OCI-LY7 (cell line): ENCODE measurements at regions not wholly inside any gene's neighbourhood (a gene's known extent, or its start where the extent isn't known, plus 50 kb on each side); places are given as distances from the start of the nearest gene placed in this dataset.

Source experiments
- BruUV-seq: library from RNA; stranded (reverse); fragments of 400-500 nt; replicated peaks from 2 replicates; lab custom pipeline; 2021; lab: Mats Ljungman, UMichigan
- CTCF ChIA-PET: fragments of 300-600 bp; sonication (Branson Sonifier 250); formaldehyde crosslinking; loops from one replicate; lab custom pipeline; 2022; ENCODE audit warnings: antibody characterized with exemption; ENCODE audit not compliant: unreplicated experiment; lab: Charles Lee
- POLR2A ChIA-PET: fragments of 300-600 bp; sonication (Branson Sonifier 250); formaldehyde crosslinking; loops from one replicate; lab custom pipeline; 2022; ENCODE audit warnings: antibody characterized with exemption; lab: Charles Lee
- DNase-seq: peaks from one replicate; pipeline ENCODE4 v3.0.0-alpha.2; 2015; ENCODE audit warnings: low spot score
- H2AFZ ChIP-seq: fragments of 200-600 bp; sonication (generic), shearing (Covaris generic); 2 replicates; pipeline ENCODE4 v1.6.1; 2014; ENCODE audit warnings: mild to moderate bottlenecking, antibody characterized with exemption, low read length, moderate library complexity
- H3K27ac ChIP-seq: fragments of 200-600 bp; sonication (generic); 2 replicates; pipeline ENCODE4 v1.5.1; 2014; ENCODE audit warnings: mixed run types, low read depth, mild to moderate bottlenecking, moderate library complexity, low read length, inconsistent platforms; ENCODE audit not compliant: poor library complexity, severe bottlenecking
- H3K36me3 ChIP-seq: fragments of 200-600 bp; sonication (generic); 2 replicates; pipeline ENCODE4 v1.6.1; 2014; ENCODE audit warnings: mild to moderate bottlenecking, antibody characterized with exemption, low read length, moderate library complexity, mixed read lengths; ENCODE audit not compliant: insufficient read depth
- H3K4me1 ChIP-seq: fragments of 200-600 bp; sonication (generic); 2 replicates; pipeline ENCODE4 v1.5.1; 2014; ENCODE audit warnings: mild to moderate bottlenecking, low read length; ENCODE audit not compliant: insufficient read depth, poor library complexity, severe bottlenecking
- H3K4me2 ChIP-seq: fragments of 200-600 bp; sonication (generic); 2 replicates; pipeline ENCODE4 v1.6.1; 2014; ENCODE audit warnings: mild to moderate bottlenecking, low read length
- H3K4me3 ChIP-seq: fragments of 200-600 bp; sonication (generic); 2 replicates; pipeline ENCODE4 v1.5.1; 2014; ENCODE audit warnings: mild to moderate bottlenecking, low read depth, low read length; ENCODE audit not compliant: poor library complexity, severe bottlenecking
- H3K79me2 ChIP-seq: fragments of 200-600 bp; sonication (generic); 2 replicates; pipeline ENCODE4 v1.6.1; 2016; ENCODE audit warnings: low read depth, mild to moderate bottlenecking, low read length, moderate library complexity, mixed read lengths; ENCODE audit not compliant: insufficient read depth
- H3K9me2 ChIP-seq: fragments of 200-600 bp; sonication (generic); 2 replicates; pipeline ENCODE4 v1.6.1; 2016; ENCODE audit warnings: mild to moderate bottlenecking, low read length, mixed read lengths; ENCODE audit not compliant: insufficient read depth
- H3K9me3 ChIP-seq: fragments of 200-600 bp; sonication (generic); 2 replicates; pipeline ENCODE4 v1.6.1; 2014; ENCODE audit warnings: mild to moderate bottlenecking, mixed run types, low read length, mixed read lengths
- H4K20me1 ChIP-seq: fragments of 200-600 bp; sonication (generic); 2 replicates; pipeline ENCODE4 v1.6.1; 2014; ENCODE audit warnings: mild to moderate bottlenecking, antibody characterized with exemption, low read length, moderate library complexity, mixed read lengths; ENCODE audit not compliant: insufficient read depth
- CTCF ChIP-seq: fragments of 200-600 bp; sonication (generic); conservative IDR thresholded peaks from 2 replicates; pipeline ENCODE4 v1.5.1; 2014; ENCODE audit warnings: mild to moderate bottlenecking, antibody characterized with exemption, low read length, moderate library complexity, mixed read lengths
- EZH2phosphoT487 ChIP-seq: fragments of 200-600 bp; sonication (generic); IDR thresholded peaks from 2 replicates; pipeline ENCODE4 v1.6.1; 2018; ENCODE audit warnings: low read depth, borderline replicate concordance, mild to moderate bottlenecking, mixed run types, antibody characterized with exemption, low read length, moderate library complexity, mixed read lengths
- intact Hi-C: fragments of 100-400 bp; cut with micrococcal nuclease; formaldehyde crosslinking; loops from one replicate; pipeline ENCODE4 v1.10.0; 2022; ENCODE audit not compliant: unreplicated experiment

- H3K9me3 ChIP-seq: no peaks in the 10 kb centered on the region
- intact Hi-C loops: no loop called here
- CTCF ChIA-PET: no interaction called here
- H3K9me2 ChIP-seq: no peaks in the 10 kb centered on the region
- H2AFZ ChIP-seq: no peak overlapping the region
- no peaks in the 10 kb centered on the region for H3K36me3 ChIP-seq
- H3K27ac ChIP-seq: no peak overlapping the region
- no peaks in the 10 kb centered on the region for H3K4me1 ChIP-seq
- no TSS peak for BruUV-seq
- no peaks in the 10 kb centered on the region for H3K79me2 ChIP-seq
- no peaks in the 10 kb centered on the region for H4K20me1 ChIP-seq
- no peak overlapping the region for H3K4me2 ChIP-seq
- DNase-seq: no peak
- POLR2A ChIA-PET: interaction anchor here (0.7 kb wide), 1 partner anchor 265 kb away, joined by 3 read pairs; no protein-coding TSS in a partner anchor
- H3K4me3 ChIP-seq: no peak overlapping the region
- TF ChIP-seq EZH2phosphoT487: no peak
- no peak for TF ChIP-seq CTCF
Observed at GRCh38 chr1:39115271-39116110, 89.0 kb upstream of the MACF1 start.

- no peaks in the 10 kb centered on the region for H3K36me3 ChIP-seq
- H3K27ac ChIP-seq: no peak overlapping the region
- no peak overlapping the region for H3K4me3 ChIP-seq
- no TSS peak for BruUV-seq
- H3K9me3 ChIP-seq: no peaks in the 10 kb centered on the region
- no peaks in the 10 kb centered on the region for H3K79me2 ChIP-seq
- CTCF ChIA-PET: no interaction called here
- no peak overlapping the region for H3K4me2 ChIP-seq
- no peaks in the 10 kb centered on the region for H4K20me1 ChIP-seq
- H3K9me2 ChIP-seq: no peaks in the 10 kb centered on the region
- H2AFZ ChIP-seq: no peak overlapping the region
- TF ChIP-seq CTCF (no peak), EZH2phosphoT487 (no peak)
- no peaks in the 10 kb centered on the region for H3K4me1 ChIP-seq
- intact Hi-C loops: no loop called here
- POLR2A ChIA-PET: no interaction called here
- no peak for DNase-seq
Observed at GRCh38 chr1:39116116-39116607, 88.3 kb upstream of the MACF1 start.
